ENCODE measurements at regions not wholly inside any gene's neighbourhood (a gene's known extent, or its start where the extent isn't known, plus 50 kb on each side); places are given as distances from the start of the nearest gene placed in this dataset.

- TF ChIP-seq POLR2A (IDR thresholded peaks at IDR 0.05) (no peak), CTCF (IDR thresholded peaks at IDR 0.05) (no peak)
Measured at GRCh38 chr13:84672616-84673015, 790.3 kb upstream of the SLITRK1 start.
